GM21786 (cell line): ENCODE measurements at regions not wholly inside any gene's neighbourhood (a gene's known extent, or its start where the extent isn't known, plus 50 kb on each side); places are given as distances from the start of the nearest gene placed in this dataset.

Experiments
- ATAC-seq: cut with Tn5 transposase; IDR thresholded peaks from one replicate; pipeline ENCODE4 v1.9.1; 2021; ENCODE audit not compliant: unreplicated experiment

- ATAC-seq, result no peak
These were observed 55.8 kb upstream of the ACTBL2 start for GRCh38 chr5:57538341-57538955.

GRCh38 chr5:57537811-57538210 is 55.2 kb upstream of the ACTBL2 start:
- ATAC-seq, result no peak

GRCh38 chr5:57532513-57533497 is 50.2 kb upstream of the ACTBL2 start:
- no peak for ATAC-seq
